SK-N-MC (cell line): ENCODE measurements at regions not wholly inside any gene's neighbourhood (a gene's known extent, or its start where the extent isn't known, plus 50 kb on each side); places are given as distances from the start of the nearest gene placed in this dataset.

Experiments used
- EZH2 ChIP-seq: fragments of 200-600 bp; sonication (generic); IDR thresholded peaks from one replicate; pipeline ENCODE4 v1.6.1; 2017; ENCODE audit warnings: antibody characterized with exemption
- FOXP2 ChIP-seq: optimal IDR thresholded peaks from 2 replicates; pipeline ENCODE3; 2011; ENCODE audit warnings: mild to moderate bottlenecking, moderate library complexity; ENCODE audit not compliant: insufficient read depth; ENCODE audit errors: extremely low read length, control extremely low read depth
- POLR2AphosphoS5 ChIP-seq: IDR thresholded peaks from 2 replicates; pipeline ENCODE4 v1.6.1; 2012; ENCODE audit warnings: mild to moderate bottlenecking, low read depth, low read length, borderline replicate concordance

- TF ChIP-seq EZH2 (no peak), POLR2AphosphoS5 (no peak), FOXP2 (no peak)
These were observed 690.7 kb upstream of the PCDH15 start for GRCh38 chr10:55491712-55492111.
